MM.1S (cell line): ENCODE measurements at regions not wholly inside any gene's neighbourhood (a gene's known extent, or its start where the extent isn't known, plus 50 kb on each side); places are given as distances from the start of the nearest gene placed in this dataset.

Experiments used
- CTCF ChIP-seq: fragments of 300-600 bp; sonication (generic); IDR thresholded peaks from 2 replicates; pipeline ENCODE4 v1.5.1; 2016; ENCODE audit warnings: antibody characterized with exemption, low read length, mixed read lengths
- EZH2 ChIP-seq: fragments of 300-600 bp; sonication (generic); optimal IDR thresholded peaks from 2 replicates; pipeline ENCODE3; 2017; ENCODE audit warnings: low read depth, mild to moderate bottlenecking, antibody characterized with exemption, low read length, mixed read lengths
- EZH2phosphoT487 ChIP-seq: fragments of 300-600 bp; sonication (generic); IDR thresholded peaks from 2 replicates; pipeline ENCODE4 v1.6.1; 2018; ENCODE audit warnings: antibody characterized with exemption, low read length

- TF ChIP-seq CTCF: no peak
- TF ChIP-seq EZH2phosphoT487: no peak
- no peak for TF ChIP-seq EZH2
These were observed 378.3 kb downstream of the ETS1 start for GRCh38 chr11:128209138-128209435.
